ENCODE measurements at regions not wholly inside any gene's neighbourhood (a gene's known extent, or its start where the extent isn't known, plus 50 kb on each side); places are given as distances from the start of the nearest gene placed in this dataset.

- Histone ChIP-seq H3K27ac (ENCODE audit: low read depth, low read length) (no peak overlapping the region), H3K27me3 (ENCODE audit: control insufficient read depth, insufficient read depth, low read length) (no peaks in the 10 kb centered on the region), H3K4me3 (ENCODE audit: low read depth, low read length) (no peak overlapping the region), H3K9me3 (ENCODE audit: control insufficient read depth, insufficient read depth, low read length) (peaks cover 17% of the 10 kb centered on the region)
- no peak for DNase-seq (ENCODE audit: low read depth, low spot score)
- no peak for TF ChIP-seq CTCF (IDR thresholded peaks at IDR 0.05; ENCODE audit: low read depth, low read length)
- ChIA-PET POLR2A (no interaction called here), CTCF (no interaction called here)
Measured at GRCh38 chr10:80896959-80897358, 359.3 kb downstream of the SH2D4B start.

- DNase-seq (ENCODE audit: low read depth, low spot score): no peak
- Histone ChIP-seq H3K9me3 (ENCODE audit: control insufficient read depth, insufficient read depth, low read length) (peaks cover 11% of the 10 kb centered on the region), H3K4me3 (ENCODE audit: low read depth, low read length) (no peak overlapping the region), H3K27me3 (ENCODE audit: control insufficient read depth, insufficient read depth, low read length) (no peaks in the 10 kb centered on the region), H3K27ac (ENCODE audit: low read depth, low read length) (no peak overlapping the region)
- ChIA-PET POLR2A (no interaction called here), CTCF (no interaction called here)
- no peak for TF ChIP-seq CTCF (IDR thresholded peaks at IDR 0.05; ENCODE audit: low read depth, low read length)
Measured at GRCh38 chr10:80900661-80901060, 363.0 kb downstream of the SH2D4B start.

- Histone ChIP-seq H3K4me3 (ENCODE audit: low read depth, low read length) (no peak overlapping the region), H3K27me3 (ENCODE audit: control insufficient read depth, insufficient read depth, low read length) (no peaks in the 10 kb centered on the region), H3K27ac (ENCODE audit: low read depth, low read length) (no peak overlapping the region), H3K9me3 (ENCODE audit: control insufficient read depth, insufficient read depth, low read length) (peaks cover 9% of the 10 kb centered on the region; the same call in 1 of the 2 replicates)
- POLR2A ChIA-PET: no interaction called here
- TF ChIP-seq CTCF (IDR thresholded peaks at IDR 0.05; ENCODE audit: low read depth, low read length): no peak
- CTCF ChIA-PET: no interaction called here
- no peak for DNase-seq (ENCODE audit: low read depth, low spot score)
Measured at GRCh38 chr10:80908611-80909010, 370.9 kb downstream of the SH2D4B start.

GRCh38 chr10:80909254-80909653 lies 371.6 kb downstream of the SH2D4B start:
- no peak for TF ChIP-seq CTCF (IDR thresholded peaks at IDR 0.05; ENCODE audit: low read depth, low read length)
- Histone ChIP-seq H3K27ac (ENCODE audit: low read depth, low read length) (no peak overlapping the region), H3K9me3 (ENCODE audit: control insufficient read depth, insufficient read depth, low read length) (peaks cover 9% of the 10 kb centered on the region; the same call in 1 of the 2 replicates), H3K4me3 (ENCODE audit: low read depth, low read length) (no peak overlapping the region), H3K27me3 (ENCODE audit: control insufficient read depth, insufficient read depth, low read length) (no peaks in the 10 kb centered on the region)
- DNase-seq (ENCODE audit: low read depth, low spot score): no peak
- POLR2A ChIA-PET: no interaction called here
- CTCF ChIA-PET: no interaction called here

GRCh38 chr10:80917636-80918035 lies 379.9 kb downstream of the SH2D4B start:
- POLR2A ChIA-PET: no interaction called here

More at GRCh38 chr10:80917636-80918035, 379.9 kb downstream of the SH2D4B start:
- no peak for TF ChIP-seq CTCF (IDR thresholded peaks at IDR 0.05; ENCODE audit: low read depth, low read length)
- H3K27me3 ChIP-seq (ENCODE audit: control insufficient read depth, insufficient read depth, low read length): no peaks in the 10 kb centered on the region
- DNase-seq (ENCODE audit: low read depth, low spot score): no peak
- H3K9me3 ChIP-seq (ENCODE audit: control insufficient read depth, insufficient read depth, low read length): peaks cover 6% of the 10 kb centered on the region; the same call in 1 of the 2 replicates
- no peak overlapping the region for H3K4me3 ChIP-seq (ENCODE audit: low read depth, low read length)
- no peak overlapping the region for H3K27ac ChIP-seq (ENCODE audit: low read depth, low read length)
- CTCF ChIA-PET: no interaction called here
